ENCODE measurements at regions not wholly inside any gene's neighbourhood (a gene's known extent, or its start where the extent isn't known, plus 50 kb on each side); places are given as distances from the start of the nearest gene placed in this dataset.

DNA sequence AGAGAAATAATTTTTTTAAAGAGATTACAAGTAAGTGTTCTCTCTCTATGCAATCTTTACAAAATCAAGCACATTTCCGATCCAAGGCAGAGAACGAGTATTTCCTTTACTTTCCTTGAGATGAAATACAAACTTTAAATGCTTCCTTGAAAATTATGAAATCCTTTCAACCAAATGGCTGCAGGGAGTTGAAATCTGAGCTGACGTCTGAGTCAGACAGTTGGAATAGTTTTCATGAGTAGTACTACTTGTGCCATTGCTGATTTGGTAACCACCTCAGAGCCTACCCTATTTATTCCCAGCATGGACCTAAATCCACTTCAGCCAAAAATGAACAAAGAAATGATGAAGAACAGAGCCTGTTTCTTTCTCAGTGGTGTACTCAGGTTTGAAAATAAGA is 183.6 kb downstream of the GIPC2 start:
- H3K4me3 Mint-ChIP-seq = no peak overlapping the region
- no peak overlapping the region for H3K27ac Mint-ChIP-seq
- no peak for ATAC-seq
- ChIA-PET CTCF (no interaction called here), POLR2A (no interaction called here)
- H3K36me3 Mint-ChIP-seq (ENCODE audit: low read depth) = no peaks in the 10 kb centered on the region
- no peaks in the 10 kb centered on the region for H3K27me3 Mint-ChIP-seq (ENCODE audit: low read depth)
- DNase-seq = no peak
- H3K9me3 Mint-ChIP-seq (ENCODE audit: insufficient read depth) = no peaks in the 10 kb centered on the region
- no peaks in the 10 kb centered on the region for H3K4me1 Mint-ChIP-seq (ENCODE audit: low read depth)

DNA sequence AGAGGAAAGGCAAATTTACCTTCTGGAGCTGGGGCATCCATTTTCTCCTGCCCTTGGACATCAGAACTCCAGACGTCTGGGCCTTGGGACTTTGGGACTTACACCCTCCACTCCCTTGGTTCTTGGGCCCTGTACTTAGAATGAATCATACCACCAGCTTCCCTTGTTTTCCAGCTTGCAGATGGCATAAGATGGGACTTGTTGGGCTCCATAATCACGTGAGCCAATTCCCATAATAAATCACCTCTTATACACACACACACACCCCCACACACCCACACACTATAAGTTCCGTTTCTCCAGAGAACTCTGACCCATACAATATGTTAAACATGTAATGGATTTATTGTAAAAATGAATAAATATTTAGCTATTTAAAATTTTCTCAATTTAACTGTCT is 185.7 kb downstream of the GIPC2 start:
- no peak for ATAC-seq

DNA sequence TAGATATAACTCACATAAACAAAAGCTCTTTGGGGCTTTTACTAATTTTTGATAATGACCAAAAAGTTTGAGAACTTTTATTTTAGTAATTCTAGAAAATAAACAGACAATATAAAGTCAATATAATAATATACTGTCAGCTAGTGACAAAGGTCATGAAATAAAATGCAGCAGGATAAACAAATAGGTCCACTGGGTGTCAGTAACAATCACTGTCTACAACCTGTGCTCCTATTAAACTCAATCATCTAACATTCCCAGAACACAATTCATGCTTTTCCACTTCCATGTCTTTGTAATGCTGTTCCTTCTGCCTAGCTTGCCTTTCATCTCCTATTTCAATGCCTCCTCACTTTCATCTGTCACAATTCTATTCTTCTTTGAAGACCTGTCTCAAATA is 186.1 kb downstream of the GIPC2 start:
- ATAC-seq (no peak), DNase-seq (no peak)
- no peak overlapping the region for H3K27ac Mint-ChIP-seq
- no peaks in the 10 kb centered on the region for H3K36me3 Mint-ChIP-seq (ENCODE audit: low read depth)
- no peaks in the 10 kb centered on the region for H3K27me3 Mint-ChIP-seq (ENCODE audit: low read depth)
- CTCF ChIA-PET = no interaction called here
- H3K4me1 Mint-ChIP-seq (ENCODE audit: low read depth) = no peaks in the 10 kb centered on the region
- POLR2A ChIA-PET = no interaction called here
- H3K9me3 Mint-ChIP-seq (ENCODE audit: insufficient read depth) = no peaks in the 10 kb centered on the region
- H3K4me3 Mint-ChIP-seq = no peak overlapping the region

More for the DNA sequence above, 185.7 kb downstream of the GIPC2 start:
- no peaks in the 10 kb centered on the region for H3K9me3 Mint-ChIP-seq (ENCODE audit: insufficient read depth)
- DNase-seq = no peak
- no peaks in the 10 kb centered on the region for H3K36me3 Mint-ChIP-seq (ENCODE audit: low read depth)
- no peak overlapping the region for H3K4me3 Mint-ChIP-seq
- no peaks in the 10 kb centered on the region for H3K4me1 Mint-ChIP-seq (ENCODE audit: low read depth)
- H3K27ac Mint-ChIP-seq = no peak overlapping the region
- ChIA-PET CTCF (no interaction called here), POLR2A (no interaction called here)
- H3K27me3 Mint-ChIP-seq (ENCODE audit: low read depth) = no peaks in the 10 kb centered on the region

DNA sequence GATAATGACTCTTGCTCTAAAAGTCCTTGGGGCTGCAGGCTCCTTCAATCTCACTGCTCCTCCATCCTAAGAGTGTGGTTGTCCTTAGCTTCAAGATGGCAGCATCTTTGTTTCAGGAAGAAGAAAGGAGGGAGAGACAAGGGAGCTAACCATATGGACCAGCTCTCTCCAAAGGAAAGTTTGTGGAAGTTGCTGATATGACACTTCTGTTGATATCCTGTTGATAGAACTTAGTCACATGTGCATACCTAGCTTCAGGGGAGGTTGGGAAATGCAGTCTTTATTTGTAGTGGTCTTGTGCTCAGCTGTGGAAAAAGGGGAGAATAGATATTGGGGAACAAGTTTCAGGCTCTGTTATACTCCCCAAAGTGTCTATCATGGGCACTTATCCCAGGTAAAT is 186.9 kb downstream of the GIPC2 start:
- CTCF ChIA-PET = no interaction called here
- H3K4me1 Mint-ChIP-seq (ENCODE audit: low read depth) = no peaks in the 10 kb centered on the region

GRCh38 chr1:78234496-78234895 is 188.7 kb downstream of the GIPC2 start:
- Mint-ChIP-seq H3K4me1 (ENCODE audit: low read depth) (no peaks in the 10 kb centered on the region), H3K27ac (no peak overlapping the region), H3K4me3 (no peak overlapping the region), H3K36me3 (ENCODE audit: low read depth) (no peaks in the 10 kb centered on the region), H3K27me3 (ENCODE audit: low read depth) (no peaks in the 10 kb centered on the region), H3K9me3 (ENCODE audit: insufficient read depth) (no peaks in the 10 kb centered on the region)
- ATAC-seq = no peak
- CTCF ChIA-PET = no interaction called here
- DNase-seq = no peak
- POLR2A ChIA-PET = no interaction called here

More for the DNA sequence above, 186.9 kb downstream of the GIPC2 start:
- ATAC-seq = no peak
- POLR2A ChIA-PET = no interaction called here
- DNase-seq = no peak
- no peak overlapping the region for H3K4me3 Mint-ChIP-seq
- no peaks in the 10 kb centered on the region for H3K36me3 Mint-ChIP-seq (ENCODE audit: low read depth)
- no peaks in the 10 kb centered on the region for H3K9me3 Mint-ChIP-seq (ENCODE audit: insufficient read depth)
- H3K27ac Mint-ChIP-seq = no peak overlapping the region
- H3K27me3 Mint-ChIP-seq (ENCODE audit: low read depth) = no peaks in the 10 kb centered on the region

DNA sequence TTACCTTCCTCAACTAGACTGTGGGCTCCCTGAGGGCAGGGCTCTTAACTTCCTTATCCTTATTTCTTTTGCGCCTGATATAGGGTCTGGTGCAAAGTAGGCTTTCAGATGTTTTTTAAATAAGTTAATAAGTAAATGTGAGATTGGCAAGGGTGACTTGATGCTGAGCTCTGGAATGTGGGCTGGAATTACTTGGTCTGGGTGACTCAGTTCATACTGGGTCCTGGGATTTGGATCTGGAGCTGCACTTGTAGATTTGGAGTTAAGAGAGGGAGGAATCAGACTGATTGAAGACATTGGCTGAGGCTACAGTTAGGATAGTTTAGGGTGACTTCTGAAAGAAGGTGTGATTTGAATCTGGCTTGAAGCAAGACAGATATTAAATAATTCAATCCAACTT is 190.9 kb downstream of the GIPC2 start:
- no peak for DNase-seq
- ATAC-seq = no peak
- POLR2A ChIA-PET = no interaction called here
- Mint-ChIP-seq H3K27me3 (ENCODE audit: low read depth) (no peaks in the 10 kb centered on the region), H3K9me3 (ENCODE audit: insufficient read depth) (no peaks in the 10 kb centered on the region), H3K4me1 (ENCODE audit: low read depth) (no peaks in the 10 kb centered on the region), H3K27ac (no peak overlapping the region), H3K36me3 (ENCODE audit: low read depth) (no peaks in the 10 kb centered on the region), H3K4me3 (no peak overlapping the region)
- CTCF ChIA-PET = no interaction called here

DNA sequence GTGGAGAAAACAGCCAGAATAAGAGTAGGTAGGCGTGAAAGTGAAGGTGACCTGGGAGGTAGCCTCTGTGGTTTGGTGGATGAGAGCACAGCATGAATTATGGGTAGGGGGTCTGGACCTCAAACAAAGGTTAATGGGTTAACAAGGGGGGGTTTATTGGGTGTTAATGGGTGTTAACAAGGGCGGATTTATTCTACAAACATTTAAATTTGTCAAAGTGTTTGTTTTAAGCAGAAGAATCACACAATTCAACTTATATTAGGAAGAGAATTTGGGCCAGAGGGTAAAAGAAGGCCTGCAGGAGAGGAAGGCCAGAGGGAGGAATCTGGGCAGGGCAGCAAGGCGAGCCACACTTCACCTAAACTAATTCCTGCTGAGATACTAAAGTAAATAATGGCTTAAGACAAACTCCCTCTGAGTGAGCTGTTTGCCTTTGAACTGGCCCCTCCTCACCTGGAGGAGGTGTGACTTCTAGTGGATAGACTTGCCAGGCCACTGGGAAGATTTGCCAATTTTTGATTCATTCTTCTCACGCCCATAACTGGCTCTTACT is 191.7 kb downstream of the GIPC2 start:
- H3K4me1 Mint-ChIP-seq (ENCODE audit: low read depth) = no peaks in the 10 kb centered on the region
- no peak overlapping the region for H3K27ac Mint-ChIP-seq
- H3K4me3 Mint-ChIP-seq = no peak overlapping the region
- no peaks in the 10 kb centered on the region for H3K9me3 Mint-ChIP-seq (ENCODE audit: insufficient read depth)
- ChIA-PET CTCF (no interaction called here), POLR2A (no interaction called here)
- H3K27me3 Mint-ChIP-seq (ENCODE audit: low read depth) = no peaks in the 10 kb centered on the region
- DNase-seq (no peak), ATAC-seq (no peak)
- no peaks in the 10 kb centered on the region for H3K36me3 Mint-ChIP-seq (ENCODE audit: low read depth)

DNA sequence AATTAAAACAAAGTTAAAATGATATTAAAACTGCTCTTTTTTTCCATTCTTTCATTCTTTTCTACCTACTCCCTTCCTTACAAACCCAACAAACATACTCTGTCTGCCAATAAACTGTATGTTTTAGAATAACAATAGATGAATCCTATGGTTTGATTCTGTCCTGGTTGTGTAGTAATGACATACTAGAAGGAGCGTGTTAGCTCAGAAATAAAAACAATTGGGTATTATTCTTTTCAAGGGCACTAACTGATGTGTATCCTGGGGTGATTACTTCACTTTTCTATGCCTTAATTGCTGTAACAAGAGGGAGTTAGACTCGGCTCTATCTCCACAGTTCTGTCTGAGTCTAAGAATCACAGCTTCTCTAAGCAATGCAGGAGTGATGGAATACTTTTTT is 194.4 kb downstream of the GIPC2 start:
- no peaks in the 10 kb centered on the region for H3K9me3 Mint-ChIP-seq (ENCODE audit: insufficient read depth)
- no peaks in the 10 kb centered on the region for H3K36me3 Mint-ChIP-seq (ENCODE audit: low read depth)
- ChIA-PET POLR2A (no interaction called here), CTCF (no interaction called here)
- H3K4me1 Mint-ChIP-seq (ENCODE audit: low read depth) = no peaks in the 10 kb centered on the region
- DNase-seq = no peak
- H3K27ac Mint-ChIP-seq = no peak overlapping the region
- H3K27me3 Mint-ChIP-seq (ENCODE audit: low read depth) = no peaks in the 10 kb centered on the region
- H3K4me3 Mint-ChIP-seq = no peak overlapping the region
- ATAC-seq = no peak

DNA sequence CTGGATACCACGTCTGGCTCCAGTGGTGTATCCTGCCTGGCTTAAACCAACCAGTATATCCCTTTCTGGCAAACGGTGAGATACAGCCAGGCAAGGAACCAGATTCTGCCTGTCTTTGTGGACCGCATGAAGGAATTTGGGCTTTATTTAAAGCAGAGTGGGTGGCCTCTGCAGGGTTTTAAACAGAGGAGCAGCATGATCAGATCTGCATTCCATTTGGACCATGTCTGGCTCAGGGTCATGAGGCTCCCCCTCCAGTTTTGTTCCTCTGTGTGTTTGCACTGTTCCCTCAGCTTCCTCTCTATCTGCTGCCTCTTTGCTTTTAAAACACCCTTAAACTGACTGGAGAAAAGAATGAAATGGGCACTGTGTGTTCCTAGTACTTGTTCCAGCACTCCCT is 195.0 kb downstream of the GIPC2 start:
- Mint-ChIP-seq H3K4me3 (no peak overlapping the region), H3K4me1 (ENCODE audit: low read depth) (no peaks in the 10 kb centered on the region), H3K27me3 (ENCODE audit: low read depth) (no peaks in the 10 kb centered on the region), H3K9me3 (ENCODE audit: insufficient read depth) (no peaks in the 10 kb centered on the region), H3K27ac (no peak overlapping the region), H3K36me3 (ENCODE audit: low read depth) (no peaks in the 10 kb centered on the region)
- ChIA-PET CTCF (no interaction called here), POLR2A (no interaction called here)
- DNase-seq (no peak), ATAC-seq (no peak)

DNA sequence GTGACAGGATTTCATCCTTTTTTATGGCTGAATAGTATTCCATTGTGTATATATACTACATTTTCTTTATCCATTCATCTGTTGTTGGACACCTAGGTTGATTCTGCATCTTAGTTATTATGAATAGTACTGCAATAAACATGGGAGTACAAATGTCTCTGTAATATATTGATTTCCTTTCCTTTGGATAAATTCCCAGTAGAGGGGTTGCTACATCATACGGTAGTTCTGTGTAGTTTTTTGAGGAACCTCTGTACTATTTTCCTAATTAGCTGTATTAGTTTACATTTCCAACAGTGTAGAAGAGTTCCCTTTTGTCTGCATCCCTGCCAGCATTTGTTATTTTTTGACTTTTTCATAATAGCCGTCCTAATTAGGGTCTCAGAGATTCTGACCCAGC is 201.3 kb downstream of the GIPC2 start:
- Mint-ChIP-seq H3K4me1 (ENCODE audit: low read depth) (no peaks in the 10 kb centered on the region), H3K27ac (no peak overlapping the region), H3K9me3 (ENCODE audit: insufficient read depth) (no peaks in the 10 kb centered on the region), H3K27me3 (ENCODE audit: low read depth) (peaks cover 2% of the 10 kb centered on the region), H3K4me3 (no peak overlapping the region), H3K36me3 (ENCODE audit: low read depth) (no peaks in the 10 kb centered on the region)
- ChIA-PET POLR2A (no interaction called here), CTCF (no interaction called here)
- ATAC-seq (no peak), DNase-seq (no peak)

DNA sequence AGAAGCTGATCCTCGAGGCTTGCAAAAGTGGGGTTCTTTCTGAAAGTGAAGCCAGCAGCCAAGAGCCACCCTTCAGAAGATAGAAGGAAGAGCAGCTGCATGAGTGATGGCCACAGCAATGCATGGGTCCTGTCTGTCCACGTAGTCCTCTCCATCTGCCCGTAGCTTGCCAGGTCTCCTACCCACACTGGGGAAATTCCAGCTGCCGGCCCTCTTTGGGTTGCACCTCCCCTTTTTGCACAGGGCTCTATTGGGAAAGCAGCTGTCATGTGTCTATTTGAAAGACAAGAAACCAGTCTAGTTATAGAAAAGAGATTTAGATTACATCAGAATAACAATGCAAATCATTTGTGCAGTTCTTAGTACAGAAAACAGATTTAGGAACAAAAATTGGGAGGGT is 204.4 kb downstream of the GIPC2 start:
- Mint-ChIP-seq H3K9me3 (ENCODE audit: insufficient read depth) (no peaks in the 10 kb centered on the region), H3K36me3 (ENCODE audit: low read depth) (no peaks in the 10 kb centered on the region), H3K4me1 (ENCODE audit: low read depth) (no peaks in the 10 kb centered on the region), H3K27ac (no peak overlapping the region), H3K4me3 (no peak overlapping the region), H3K27me3 (ENCODE audit: low read depth) (peaks cover 2% of the 10 kb centered on the region)
- POLR2A ChIA-PET = no interaction called here
- DNase-seq = no peak
- no peak for ATAC-seq
- CTCF ChIA-PET = no interaction called here

GRCh38 chr1:78254517-78254916 is 208.8 kb downstream of the GIPC2 start:
- no peak for DNase-seq
- Mint-ChIP-seq H3K27ac (no peak overlapping the region), H3K36me3 (ENCODE audit: low read depth) (no peaks in the 10 kb centered on the region), H3K9me3 (ENCODE audit: insufficient read depth) (no peaks in the 10 kb centered on the region), H3K4me1 (ENCODE audit: low read depth) (no peaks in the 10 kb centered on the region), H3K4me3 (no peak overlapping the region), H3K27me3 (ENCODE audit: low read depth) (peaks cover 6% of the 10 kb centered on the region)
- ChIA-PET POLR2A (no interaction called here), CTCF (no interaction called here)
- ATAC-seq = no peak

DNA sequence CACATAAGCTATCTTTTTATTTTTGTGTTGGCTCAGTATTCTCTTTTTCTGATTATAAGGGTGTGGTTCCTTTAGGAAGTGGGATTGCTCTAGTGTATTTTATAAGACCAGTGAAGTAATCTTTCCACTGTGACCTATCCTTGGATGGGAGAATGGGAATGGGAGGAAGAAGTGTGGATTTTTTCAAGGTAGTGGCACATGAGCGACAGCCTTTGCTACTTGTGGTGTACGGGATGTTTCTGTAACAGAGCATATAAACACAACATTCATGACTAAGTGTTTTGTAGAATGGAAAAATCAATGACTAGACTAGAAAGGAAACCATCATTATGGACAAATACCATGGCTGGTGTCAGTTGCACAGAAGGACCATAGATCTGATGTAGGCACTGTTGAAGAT is 209.6 kb downstream of the GIPC2 start:
- no peak for DNase-seq
- no peaks in the 10 kb centered on the region for H3K9me3 Mint-ChIP-seq (ENCODE audit: insufficient read depth)
- no peak for ATAC-seq
- no peaks in the 10 kb centered on the region for H3K36me3 Mint-ChIP-seq (ENCODE audit: low read depth)
- peaks cover 6% of the 10 kb centered on the region for H3K27me3 Mint-ChIP-seq (ENCODE audit: low read depth)
- ChIA-PET POLR2A (no interaction called here), CTCF (no interaction called here)
- H3K4me3 Mint-ChIP-seq = no peak overlapping the region
- H3K27ac Mint-ChIP-seq = no peak overlapping the region
- H3K4me1 Mint-ChIP-seq (ENCODE audit: low read depth) = no peaks in the 10 kb centered on the region

Measured in activated CD8-positive, alpha-beta T cell treated with anti-CD3 and anti-CD28 coated beads, Interleukin-2, amount 10 ng/mL, durations not matched to agents 7 days and 5 days (primary cell).